HepG2 (cell line): ENCODE measurements at regions not wholly inside any gene's neighbourhood (a gene's known extent, or its start where the extent isn't known, plus 50 kb on each side); places are given as distances from the start of the nearest gene placed in this dataset.

ENCODE experiments used
- ATAC-seq: fragments of 200-7000 bp; cut with Tn5 transposase; 3 replicates; pipeline ENCODE4 v1.9.1; 2020; ENCODE audit warnings: mild to moderate bottlenecking, moderate library complexity
- BruUV-seq: library from RNA; stranded (reverse); fragments of 400-500 nt; replicated peaks from 2 replicates; lab custom pipeline; 2021; lab: Mats Ljungman, UMichigan
- CTCF ChIA-PET: fragments of 300-600 bp; formaldehyde crosslinking; extraction: SDS; loops from one replicate; lab custom pipeline; 2021; ENCODE audit warnings: low total read pairs, inconsistent platforms, low intra/inter-chr PET ratio; lab: Yijun Ruan, JAX
- POLR2A ChIA-PET: fragments of 350-600 bp; sonication (Branson Sonifier 250); formaldehyde crosslinking; loops from one replicate; lab custom pipeline; 2020; ENCODE audit warnings: antibody characterized with exemption, inconsistent platforms; lab: Yijun Ruan, JAX
- DNase-seq: peaks from one replicate; pipeline ENCODE4 v3.0.0-alpha.2; 2015; ENCODE audit warnings: low spot score
- FAIRE-seq: peaks from 3 replicates; lab custom pipeline; 2011; peaks lifted over from hg19 to GRCh38; lab: Jason Lieb, UNC
- H2AFZ ChIP-seq: one replicate; pipeline ENCODE4 v1.6.1; 2011; ENCODE audit warnings: low read length, inconsistent platforms
- H3K27ac ChIP-seq: fragments of 300-600 bp; 3 replicates; pipeline ENCODE4 v1.8.0; 2011; ENCODE audit warnings: mixed run types, mild to moderate bottlenecking, mixed read lengths, low read length, inconsistent platforms; ENCODE audit not compliant: insufficient read depth; ENCODE audit errors: extremely low read length
- H3K27me3 ChIP-seq, 2 experiments: fragments of 200-600 bp in 1 of 2; 2 replicates in 1 of 2; 3 replicates in 1 of 2; pipeline versions ENCODE4 v1.6.0 to v1.8.0; 2011; ENCODE audit warnings: low read length in 2 of 2, mild to moderate bottlenecking in 2 of 2, moderate library complexity in 2 of 2, inconsistent platforms in 1 of 2; ENCODE audit not compliant: insufficient read depth in 2 of 2, control insufficient read depth in 1 of 2
- H3K36me3 ChIP-seq, 2 experiments: fragments of 200-600 bp in 1 of 2; replicated peaks in 1 of 2; 2 replicates in 1 of 2; 3 replicates in 1 of 2; pipeline versions ENCODE4 v1.5.1 to v1.8.0; 2011; ENCODE audit warnings: low read length in 2 of 2, inconsistent platforms in 1 of 2; ENCODE audit not compliant: insufficient read depth in 2 of 2, control insufficient read depth in 1 of 2
- H3K4me1 ChIP-seq: 2 replicates; pipeline ENCODE4 v1.5.1; 2012; ENCODE audit warnings: low read length, inconsistent platforms; ENCODE audit not compliant: insufficient read depth
- H3K4me2 ChIP-seq: 2 replicates; pipeline ENCODE4 v1.6.0; 2011; ENCODE audit warnings: low read depth, low read length, inconsistent platforms
- H3K4me3 ChIP-seq, 3 experiments: fragments of 200-600 bp in 1 of 3; sonication (generic), shearing (Covaris generic) in 1 of 3; replicated peaks in 1 of 3; 2 replicates each; pipeline ENCODE4 v1.5.1; 2011 to 2016; ENCODE audit warnings: low read length in 3 of 3, inconsistent platforms in 2 of 3, low read depth in 2 of 3, mild to moderate bottlenecking in 2 of 3, control low read depth in 1 of 3, mixed read lengths in 1 of 3; ENCODE audit not compliant: insufficient read depth in 1 of 3
- H3K79me2 ChIP-seq: one replicate; pipeline ENCODE4 v1.6.1; 2011; ENCODE audit warnings: low read length, inconsistent platforms; ENCODE audit not compliant: insufficient read depth
- H3K9ac ChIP-seq: 2 replicates; pipeline ENCODE4 v1.6.0; 2011; ENCODE audit warnings: mild to moderate bottlenecking, low read depth, low read length, inconsistent platforms; ENCODE audit not compliant: insufficient read depth
- H3K9me3 ChIP-seq: 2 replicates; pipeline ENCODE4 v1.5.1; 2012; ENCODE audit warnings: mild to moderate bottlenecking, low read length
- H4K20me1 ChIP-seq: 2 replicates; pipeline ENCODE4 v1.6.0; 2011; ENCODE audit warnings: inconsistent platforms, mild to moderate bottlenecking, low read length, moderate library complexity; ENCODE audit not compliant: insufficient read depth
- CTCF ChIP-seq: sonication (generic); formaldehyde crosslinking; IDR thresholded peaks from 2 replicates; pipeline ENCODE4 v1.5.0; 2020; ENCODE audit warnings: mild to moderate bottlenecking, missing genetic modification reagents, moderate library complexity
- IRF2 ChIP-seq: IDR thresholded peaks from 2 replicates; pipeline ENCODE4 v1.6.1; 2018; ENCODE audit warnings: missing genetic modification reagents, missing compliant biosample characterization
- KLF13 ChIP-seq: sonication (generic); formaldehyde crosslinking; IDR thresholded peaks from 2 replicates; pipeline ENCODE4 v1.4.0; 2020; ENCODE audit warnings: mild to moderate bottlenecking, missing genetic modification reagents
- PHF20 ChIP-seq: sonication (generic); formaldehyde crosslinking; IDR thresholded peaks from 2 replicates; pipeline ENCODE4 v1.5.0; 2020; ENCODE audit warnings: mild to moderate bottlenecking, missing genetic modification reagents
- SRSF1 ChIP-seq: fragments of 200-400 bp; formaldehyde crosslinking; optimal IDR thresholded peaks from 2 replicates; pipeline ENCODE3; 2017; ENCODE audit warnings: mild to moderate bottlenecking, low read depth, low read length, moderate library complexity
- TFE3 ChIP-seq: IDR thresholded peaks from 2 replicates; pipeline ENCODE4 v1.6.1; 2016
- U2AF1 ChIP-seq: fragments of 200-400 bp; formaldehyde crosslinking; optimal IDR thresholded peaks from 2 replicates; pipeline ENCODE3; 2017; ENCODE audit warnings: mild to moderate bottlenecking, low read depth, low read length
- ZFX ChIP-seq: sonication (generic); formaldehyde crosslinking; IDR thresholded peaks from 2 replicates; pipeline ENCODE4 v1.4.0; 2020; ENCODE audit warnings: mild to moderate bottlenecking, low read depth, missing genetic modification reagents, moderate library complexity
- ZNF101 ChIP-seq: sonication (generic); formaldehyde crosslinking; IDR thresholded peaks from 2 replicates; pipeline ENCODE4 v1.4.0; 2020; ENCODE audit warnings: mild to moderate bottlenecking, low read depth, missing genetic modification reagents, borderline replicate concordance
- ZNF607 ChIP-seq: sonication (generic); formaldehyde crosslinking; IDR thresholded peaks from 2 replicates; pipeline ENCODE4 v1.5.1; 2020; ENCODE audit warnings: missing genetic modification reagents, mild to moderate bottlenecking, borderline replicate concordance
- ZNF749 ChIP-seq: sonication (generic); formaldehyde crosslinking; IDR thresholded peaks from 2 replicates; pipeline ENCODE4 v1.8.0; 2022; ENCODE audit warnings: mild to moderate bottlenecking, missing genetic modification reagents, moderate library complexity, borderline replicate concordance
- in situ Hi-C: cut with HindIII; loops from 2 replicates; pipeline ENCODE4 v1.10.0; 2017; ENCODE audit warnings: low pct_unique_long_range_greater_than_20kb; ENCODE audit not compliant: extremely low pct_ligation_motif_present
- intact Hi-C: fragments of 100-400 bp; cut with micrococcal nuclease; formaldehyde crosslinking; loops from one replicate; pipeline ENCODE4 v1.10.0; 2022; ENCODE audit not compliant: unreplicated experiment
- TF ChIP-seq, protein P1 (sequence below): sonication (generic); formaldehyde crosslinking; IDR thresholded peaks from 2 replicates; pipeline ENCODE4 v1.5.0; 2020; ENCODE audit warnings: missing genetic modification reagents
- TF ChIP-seq, protein P2 (sequence below): sonication (generic); formaldehyde crosslinking; IDR thresholded peaks from 2 replicates; pipeline ENCODE4 v1.4.0; 2020; ENCODE audit warnings: missing genetic modification reagents

GRCh38 chr12:115882936-115883335 is 394.6 kb downstream of the MED13L start:
- intact Hi-C loops: no loop called here
- Histone ChIP-seq H3K79me2 (no peaks in the 10 kb centered on the region), H3K4me3 (no peak overlapping the region), H3K4me2 (no peak overlapping the region), H3K36me3 (no peaks in the 10 kb centered on the region), H3K9me3 (no peaks in the 10 kb centered on the region), H3K27me3 (no peaks in the 10 kb centered on the region), H3K9ac (no peak overlapping the region), H4K20me1 (no peaks in the 10 kb centered on the region), H3K4me1 (no peaks in the 10 kb centered on the region), H3K27ac (no peak overlapping the region), H2AFZ (no peak overlapping the region)
- no peak for FAIRE-seq
- ATAC-seq: no peak
- POLR2A ChIA-PET: no interaction called here
- in situ Hi-C loops: no loop called here
- CTCF ChIA-PET: no interaction called here
- BruUV-seq: no TSS peak
- TF ChIP-seq ZNF749: no peak
- no peak for TF ChIP-seq SRSF1
- TF ChIP-seq, protein P1, sequence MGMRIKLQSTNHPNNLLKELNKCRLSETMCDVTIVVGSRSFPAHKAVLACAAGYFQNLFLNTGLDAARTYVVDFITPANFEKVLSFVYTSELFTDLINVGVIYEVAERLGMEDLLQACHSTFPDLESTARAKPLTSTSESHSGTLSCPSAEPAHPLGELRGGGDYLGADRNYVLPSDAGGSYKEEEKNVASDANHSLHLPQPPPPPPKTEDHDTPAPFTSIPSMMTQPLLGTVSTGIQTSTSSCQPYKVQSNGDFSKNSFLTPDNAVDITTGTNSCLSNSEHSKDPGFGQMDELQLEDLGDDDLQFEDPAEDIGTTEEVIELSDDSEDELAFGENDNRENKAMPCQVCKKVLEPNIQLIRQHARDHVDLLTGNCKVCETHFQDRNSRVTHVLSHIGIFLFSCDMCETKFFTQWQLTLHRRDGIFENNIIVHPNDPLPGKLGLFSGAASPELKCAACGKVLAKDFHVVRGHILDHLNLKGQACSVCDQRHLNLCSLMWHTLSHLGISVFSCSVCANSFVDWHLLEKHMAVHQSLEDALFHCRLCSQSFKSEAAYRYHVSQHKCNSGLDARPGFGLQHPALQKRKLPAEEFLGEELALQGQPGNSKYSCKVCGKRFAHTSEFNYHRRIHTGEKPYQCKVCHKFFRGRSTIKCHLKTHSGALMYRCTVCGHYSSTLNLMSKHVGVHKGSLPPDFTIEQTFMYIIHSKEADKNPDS (CRISPR knock-in tag): no peak
- TF ChIP-seq TFE3: no peak
- TF ChIP-seq KLF13: no peak
- no peak for TF ChIP-seq ZNF101 (CRISPR knock-in tag)
- TF ChIP-seq, protein P2, sequence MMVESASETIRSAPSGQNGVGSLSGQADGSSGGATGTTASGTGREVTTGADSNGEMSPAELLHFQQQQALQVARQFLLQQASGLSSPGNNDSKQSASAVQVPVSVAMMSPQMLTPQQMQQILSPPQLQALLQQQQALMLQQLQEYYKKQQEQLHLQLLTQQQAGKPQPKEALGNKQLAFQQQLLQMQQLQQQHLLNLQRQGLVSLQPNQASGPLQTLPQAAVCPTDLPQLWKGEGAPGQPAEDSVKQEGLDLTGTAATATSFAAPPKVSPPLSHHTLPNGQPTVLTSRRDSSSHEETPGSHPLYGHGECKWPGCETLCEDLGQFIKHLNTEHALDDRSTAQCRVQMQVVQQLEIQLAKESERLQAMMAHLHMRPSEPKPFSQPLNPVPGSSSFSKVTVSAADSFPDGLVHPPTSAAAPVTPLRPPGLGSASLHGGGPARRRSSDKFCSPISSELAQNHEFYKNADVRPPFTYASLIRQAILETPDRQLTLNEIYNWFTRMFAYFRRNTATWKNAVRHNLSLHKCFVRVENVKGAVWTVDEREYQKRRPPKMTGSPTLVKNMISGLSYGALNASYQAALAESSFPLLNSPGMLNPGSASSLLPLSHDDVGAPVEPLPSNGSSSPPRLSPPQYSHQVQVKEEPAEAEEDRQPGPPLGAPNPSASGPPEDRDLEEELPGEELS (CRISPR knock-in tag): no peak
- no peak for TF ChIP-seq ZNF607 (CRISPR knock-in tag)
- TF ChIP-seq CTCF (CRISPR knock-in tag): no peak
- TF ChIP-seq IRF2: no peak
- no peak for TF ChIP-seq PHF20 (CRISPR knock-in tag)
- no peak for TF ChIP-seq U2AF1
- TF ChIP-seq ZFX (CRISPR knock-in tag): no peak
- DNase-seq: no peak
